ENCODE measurements at regions not wholly inside any gene's neighbourhood (a gene's known extent, or its start where the extent isn't known, plus 50 kb on each side); places are given as distances from the start of the nearest gene placed in this dataset.

DNA sequence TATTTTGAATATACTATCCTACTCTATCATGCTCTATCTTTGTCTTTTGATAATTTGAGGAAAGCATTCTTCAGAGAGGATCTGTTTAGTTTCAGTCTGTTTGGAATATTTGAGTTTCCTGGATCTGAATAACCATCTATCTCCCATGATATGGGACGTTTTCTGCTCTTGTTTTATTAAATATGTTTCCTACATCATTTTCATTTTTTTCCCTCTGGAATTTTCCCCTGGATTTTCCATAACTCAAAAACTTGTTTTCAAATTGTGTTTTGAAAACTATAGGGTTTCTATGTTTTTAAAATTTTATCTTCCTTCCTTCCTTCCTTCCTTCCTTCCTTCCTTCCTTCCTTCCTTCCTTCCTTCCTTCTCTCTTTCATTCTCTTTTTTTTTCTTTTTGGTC lies 974.2 kb downstream of the TMEM121 start:
- Histone ChIP-seq H2AFZ (ENCODE audit: low read length) (no peak overlapping the region), H3K36me3 (ENCODE audit: control insufficient read depth in 2 of 4, insufficient read depth in 4 of 4, low read length in 3 of 4) (no peaks in the 10 kb centered on the region), H2BK20ac (ENCODE audit: low read length) (no peak overlapping the region), H3K23me2 (ENCODE audit: low read depth, low read length) (no peaks in the 10 kb centered on the region), H3K4me2 (ENCODE audit: insufficient read depth in 1 of 2, low read depth in 2 of 2, low read length in 2 of 2) (no peak overlapping the region), H2BK15ac (ENCODE audit: low read length) (no peak overlapping the region), H3K27ac (ENCODE audit: low read depth, low read length) (no peak overlapping the region), H3K9me3 (ENCODE audit: insufficient read depth in 2 of 2, low read depth in 1 of 2, low read length in 1 of 2) (peaks cover 34 to 58% of the 10 kb centered on the region in 2 experiments), H3K79me1 (ENCODE audit: low read depth, low read length) (no peaks in the 10 kb centered on the region), H3K4ac (replicated peaks; ENCODE audit: insufficient read length, low read depth, low read length) (no peak overlapping the region), H4K20me1 (replicated peaks in 1 of 2; ENCODE audit: control insufficient read depth in 1 of 2, insufficient read depth in 2 of 2, low read length in 2 of 2) (no peaks in the 10 kb centered on the region), H3K23ac (ENCODE audit: insufficient read length) (no peak overlapping the region), H3K27me3 (replicated peaks in 1 of 4; ENCODE audit: control insufficient read depth in 3 of 4, extremely low read depth in 1 of 4, insufficient read depth in 3 of 4, low read length in 3 of 4) (no peaks in the 10 kb centered on the region), H2BK5ac (ENCODE audit: low read depth, low read length) (no peak overlapping the region), H3K9ac (replicated peaks in 1 of 4; ENCODE audit: extremely low read depth in 1 of 4, low read depth in 3 of 4, low read length in 3 of 4) (no peak overlapping the region), H2BK12ac (ENCODE audit: low read depth, low read length) (no peak overlapping the region), H3K14ac (ENCODE audit: insufficient read length) (no peak overlapping the region), H3K4me1 (replicated peaks in 1 of 4; ENCODE audit: control insufficient read depth in 3 of 4, insufficient read depth in 4 of 4, low read length in 3 of 4) (no peaks in the 10 kb centered on the region), H4K5ac (ENCODE audit: insufficient read length, low read depth, low read length) (no peak overlapping the region), H4K8ac (ENCODE audit: extremely low read depth, insufficient read depth, low read length) (no peak overlapping the region), H3K79me2 (ENCODE audit: control insufficient read depth in 1 of 2, insufficient read depth in 2 of 2, low read length in 2 of 2) (no peaks in the 10 kb centered on the region), H3K56ac (replicated peaks; ENCODE audit: insufficient read length, low read depth, low read length) (no peak overlapping the region), H4K91ac (replicated peaks; ENCODE audit: insufficient read length, low read length) (no peak overlapping the region), H2BK120ac (replicated peaks; ENCODE audit: low read depth, low read length) (no peak overlapping the region), H3K18ac (ENCODE audit: extremely low read depth, low read length) (no peak overlapping the region), H3K4me3 (ENCODE audit: extremely low read depth in 1 of 4, insufficient read depth in 2 of 4, low read depth in 3 of 4, low read length in 4 of 4) (no peak overlapping the region), H2AK5ac (ENCODE audit: low read depth, low read length) (no peak overlapping the region)
- ChIA-PET CTCF (ENCODE audit: partially characterized antibody) (interaction anchor here (0.6 kb wide), 1 partner anchor 138 kb away, joined by 4 read pairs; no protein-coding TSS in a partner anchor), POLR2A (ENCODE audit: partially characterized antibody) (no interaction called here)
- WGBS, 2 experiments (ENCODE audit: extremely low coverage in 1 of 2, insufficient coverage in 1 of 2, insufficient read length in 1 of 2, insufficient replicate concordance in 2 of 2, low coverage in 1 of 2, low lambda C conversion rate in 2 of 2, missing lambda C conversion rate in 1 of 2): 54% methylated on average over 1 of the region's 1 CpG; no CpG with 5 or more reads in 1 of the 2 experiments
- no peak for FAIRE-seq
- no peak for DNase-seq (ENCODE audit: low read depth in 1 of 2, low spot score in 2 of 2)
- TF ChIP-seq SIX5 (IDR thresholded peaks at IDR 0.05; ENCODE audit: low read depth, low read length): no peak
- TF ChIP-seq KDM4A (IDR thresholded peaks at IDR 0.05; ENCODE audit: low read depth, low read length, severe bottlenecking): no peak
- no peak for TF ChIP-seq RAD21 (IDR thresholded peaks at IDR 0.05 in 1 of 2, conservative IDR thresholded peaks at IDR 0.05 in 1 of 2; ENCODE audit: low read depth in 2 of 2, low read length in 2 of 2)
- TF ChIP-seq, protein P1, sequence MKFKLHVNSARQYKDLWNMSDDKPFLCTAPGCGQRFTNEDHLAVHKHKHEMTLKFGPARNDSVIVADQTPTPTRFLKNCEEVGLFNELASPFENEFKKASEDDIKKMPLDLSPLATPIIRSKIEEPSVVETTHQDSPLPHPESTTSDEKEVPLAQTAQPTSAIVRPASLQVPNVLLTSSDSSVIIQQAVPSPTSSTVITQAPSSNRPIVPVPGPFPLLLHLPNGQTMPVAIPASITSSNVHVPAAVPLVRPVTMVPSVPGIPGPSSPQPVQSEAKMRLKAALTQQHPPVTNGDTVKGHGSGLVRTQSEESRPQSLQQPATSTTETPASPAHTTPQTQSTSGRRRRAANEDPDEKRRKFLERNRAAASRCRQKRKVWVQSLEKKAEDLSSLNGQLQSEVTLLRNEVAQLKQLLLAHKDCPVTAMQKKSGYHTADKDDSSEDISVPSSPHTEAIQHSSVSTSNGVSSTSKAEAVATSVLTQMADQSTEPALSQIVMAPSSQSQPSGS (IDR thresholded peaks at IDR 0.05; ENCODE audit: low read length): no peak
- no peak for TF ChIP-seq CBX8 (IDR thresholded peaks at IDR 0.05; ENCODE audit: borderline replicate concordance, low read depth, low read length)
- no peak for TF ChIP-seq TAF1 (IDR thresholded peaks at IDR 0.05; ENCODE audit: low read depth, low read length)
- TF ChIP-seq KDM1A (IDR thresholded peaks at IDR 0.05; ENCODE audit: borderline replicate concordance, low read length): no peak
- no peak for TF ChIP-seq TAF7 (optimal IDR thresholded peaks at IDR 0.05; ENCODE audit: borderline replicate concordance, low read depth, low read length)
- no peak for TF ChIP-seq EZH2 (IDR thresholded peaks at IDR 0.05; ENCODE audit: low read depth, low read length, severe bottlenecking)
- TF ChIP-seq, protein P2, sequence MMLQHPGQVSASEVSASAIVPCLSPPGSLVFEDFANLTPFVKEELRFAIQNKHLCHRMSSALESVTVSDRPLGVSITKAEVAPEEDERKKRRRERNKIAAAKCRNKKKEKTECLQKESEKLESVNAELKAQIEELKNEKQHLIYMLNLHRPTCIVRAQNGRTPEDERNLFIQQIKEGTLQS (IDR thresholded peaks at IDR 0.05; ENCODE audit: insufficient read depth, low read depth, low read length): no peak
- no peak for TF ChIP-seq CEBPB (IDR thresholded peaks at IDR 0.05; ENCODE audit: low read depth, low read length)
- TF ChIP-seq SP2 (IDR thresholded peaks at IDR 0.05; ENCODE audit: low read length): no peak
- TF ChIP-seq NRF1 (IDR thresholded peaks at IDR 0.05; ENCODE audit: low read depth, low read length): no peak

Measured in H1 (cell line).